Karpas-422 (cell line): ENCODE measurements at regions not wholly inside any gene's neighbourhood (a gene's known extent, or its start where the extent isn't known, plus 50 kb on each side); places are given as distances from the start of the nearest gene placed in this dataset.
"Not testable (repeated sequence)": the region's sequence is repeated elsewhere in the genome, so short reads cannot be mapped to it uniquely, and the experiment has no call there.

Source experiments
- DNase-seq: peaks from one replicate; pipeline ENCODE4 v3.0.0-alpha.2; 2015
- H2AFZ ChIP-seq: fragments of 200-600 bp; sonication (generic); 2 replicates; pipeline ENCODE4 v1.6.1; 2014; ENCODE audit warnings: antibody characterized with exemption, low read length, mixed read lengths
- H3K27ac ChIP-seq: fragments of 200-600 bp; sonication (generic); 2 replicates; pipeline ENCODE4 v1.5.1; 2014; ENCODE audit warnings: mild to moderate bottlenecking, low read length, moderate library complexity
- H3K27me3 ChIP-seq: fragments of 200-600 bp; sonication (generic); 2 replicates; pipeline ENCODE4 v1.6.1; 2014; ENCODE audit warnings: low read length, mixed read lengths
- H3K36me3 ChIP-seq: fragments of 200-600 bp; sonication (generic); 2 replicates; pipeline ENCODE4 v1.6.1; 2014; ENCODE audit warnings: low read length, mixed read lengths; ENCODE audit not compliant: insufficient read depth
- H3K4me1 ChIP-seq: fragments of 200-600 bp; sonication (generic); 2 replicates; pipeline ENCODE4 v1.6.1; 2014; ENCODE audit warnings: mild to moderate bottlenecking, low read length, mixed read lengths
- H3K4me2 ChIP-seq: fragments of 200-600 bp; sonication (generic); 2 replicates; pipeline ENCODE4 v1.6.1; 2014; ENCODE audit warnings: low read length, low read depth, mild to moderate bottlenecking; ENCODE audit not compliant: poor library complexity, severe bottlenecking
- H3K4me3 ChIP-seq: fragments of 200-600 bp; sonication (generic); 2 replicates; pipeline ENCODE4 v1.5.1; 2014; ENCODE audit warnings: mild to moderate bottlenecking, antibody characterized with exemption, low read length, mixed read lengths
- H3K79me2 ChIP-seq: fragments of 200-600 bp; sonication (generic); 2 replicates; pipeline ENCODE4 v1.6.1; 2014; ENCODE audit warnings: mild to moderate bottlenecking, low read length, mixed read lengths
- H3K9ac ChIP-seq: fragments of 200-600 bp; sonication (generic); 2 replicates; pipeline ENCODE4 v1.6.0; 2014; ENCODE audit warnings: low read length
- H3K9me2 ChIP-seq: fragments of 200-600 bp; sonication (generic), shearing (Covaris generic); replicated peaks from 2 replicates; pipeline ENCODE4 v1.6.0; 2014; ENCODE audit warnings: mild to moderate bottlenecking, low read length, moderate library complexity; ENCODE audit not compliant: insufficient read depth
- H3K9me3 ChIP-seq: fragments of 300-700, 200-600 bp; sonication (generic); 2 replicates; pipeline ENCODE4 v1.6.1; 2014; ENCODE audit warnings: low read length, mixed read lengths
- H4K20me1 ChIP-seq: fragments of 200-600 bp; sonication (generic); 2 replicates; pipeline ENCODE4 v1.6.1; 2014; ENCODE audit warnings: mild to moderate bottlenecking, antibody characterized with exemption, low read length, low read depth; ENCODE audit not compliant: insufficient read depth

- H3K4me3 ChIP-seq, DNase-seq, H3K4me1 ChIP-seq, H3K36me3 ChIP-seq, H3K9ac ChIP-seq, H3K9me3 ChIP-seq, H3K27me3 ChIP-seq, H3K79me2 ChIP-seq, H3K9me2 ChIP-seq, H2AFZ ChIP-seq, H3K27ac ChIP-seq, H4K20me1 ChIP-seq, H3K4me2 ChIP-seq: not testable (repeated sequence)
These were observed 121.8 kb downstream of the NPIPB11 start for GRCh38 chr16:29284723-29285122.

DNA sequence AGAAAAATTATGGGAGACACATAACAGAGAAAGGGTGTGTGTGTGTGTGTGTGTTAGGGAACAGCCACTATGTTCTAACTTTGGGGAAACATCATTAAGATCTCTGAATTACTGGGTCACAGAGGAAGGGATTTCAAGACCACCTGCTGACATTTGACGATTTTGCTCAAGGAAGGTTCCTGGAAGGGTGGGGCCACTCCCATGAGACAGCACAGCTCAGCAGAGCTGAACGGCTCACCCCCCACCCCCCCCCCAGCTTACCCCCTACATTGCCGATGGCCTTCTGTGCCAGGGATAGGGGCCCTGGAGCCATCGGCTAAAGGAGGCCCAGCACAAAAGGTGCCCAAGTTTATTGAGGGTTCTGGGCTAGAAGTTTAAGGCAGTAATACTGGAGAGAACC lies 122.4 kb downstream of the NPIPB11 start:
- H3K4me1 ChIP-seq, H3K36me3 ChIP-seq, H3K4me2 ChIP-seq, H3K9me2 ChIP-seq, H3K27me3 ChIP-seq, H3K27ac ChIP-seq, DNase-seq, H3K4me3 ChIP-seq, H3K79me2 ChIP-seq, H3K9me3 ChIP-seq, H4K20me1 ChIP-seq, H2AFZ ChIP-seq, H3K9ac ChIP-seq: not testable (repeated sequence)

- not testable (repeated sequence) for H3K27me3 ChIP-seq, H3K27ac ChIP-seq, H3K36me3 ChIP-seq, H3K4me3 ChIP-seq, DNase-seq, H4K20me1 ChIP-seq, H3K79me2 ChIP-seq, H3K9me3 ChIP-seq, H3K9me2 ChIP-seq, H3K9ac ChIP-seq, H3K4me2 ChIP-seq, H3K4me1 ChIP-seq, H2AFZ ChIP-seq
These were observed 128.2 kb downstream of the NPIPB11 start for GRCh38 chr16:29278097-29278871.

DNA sequence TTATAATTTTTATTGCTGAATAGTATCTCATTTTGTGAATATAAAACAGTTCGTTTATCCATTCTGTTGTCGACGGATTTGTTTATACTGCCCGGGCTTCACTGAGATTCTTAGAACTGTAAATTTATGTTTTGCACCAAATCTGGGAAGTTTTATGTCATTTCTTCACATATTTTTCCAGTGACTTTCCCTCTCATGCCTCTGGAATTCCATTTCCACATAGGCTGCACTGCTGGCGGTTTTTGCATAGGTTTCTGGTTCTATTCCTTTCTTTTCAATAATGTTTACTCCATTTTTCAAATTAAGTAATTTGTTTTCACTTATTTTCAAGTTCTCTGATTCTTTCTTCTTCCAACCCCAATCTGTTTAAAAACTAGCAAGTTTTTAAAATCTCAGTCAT lies 130.1 kb downstream of the NPIPB11 start:
- H3K79me2 ChIP-seq, H3K9me2 ChIP-seq, H3K9ac ChIP-seq, H3K9me3 ChIP-seq, H3K4me1 ChIP-seq, H3K4me3 ChIP-seq, H3K27ac ChIP-seq, H3K36me3 ChIP-seq, H3K4me2 ChIP-seq, DNase-seq, H4K20me1 ChIP-seq, H3K27me3 ChIP-seq, H2AFZ ChIP-seq: not testable (repeated sequence)

DNA sequence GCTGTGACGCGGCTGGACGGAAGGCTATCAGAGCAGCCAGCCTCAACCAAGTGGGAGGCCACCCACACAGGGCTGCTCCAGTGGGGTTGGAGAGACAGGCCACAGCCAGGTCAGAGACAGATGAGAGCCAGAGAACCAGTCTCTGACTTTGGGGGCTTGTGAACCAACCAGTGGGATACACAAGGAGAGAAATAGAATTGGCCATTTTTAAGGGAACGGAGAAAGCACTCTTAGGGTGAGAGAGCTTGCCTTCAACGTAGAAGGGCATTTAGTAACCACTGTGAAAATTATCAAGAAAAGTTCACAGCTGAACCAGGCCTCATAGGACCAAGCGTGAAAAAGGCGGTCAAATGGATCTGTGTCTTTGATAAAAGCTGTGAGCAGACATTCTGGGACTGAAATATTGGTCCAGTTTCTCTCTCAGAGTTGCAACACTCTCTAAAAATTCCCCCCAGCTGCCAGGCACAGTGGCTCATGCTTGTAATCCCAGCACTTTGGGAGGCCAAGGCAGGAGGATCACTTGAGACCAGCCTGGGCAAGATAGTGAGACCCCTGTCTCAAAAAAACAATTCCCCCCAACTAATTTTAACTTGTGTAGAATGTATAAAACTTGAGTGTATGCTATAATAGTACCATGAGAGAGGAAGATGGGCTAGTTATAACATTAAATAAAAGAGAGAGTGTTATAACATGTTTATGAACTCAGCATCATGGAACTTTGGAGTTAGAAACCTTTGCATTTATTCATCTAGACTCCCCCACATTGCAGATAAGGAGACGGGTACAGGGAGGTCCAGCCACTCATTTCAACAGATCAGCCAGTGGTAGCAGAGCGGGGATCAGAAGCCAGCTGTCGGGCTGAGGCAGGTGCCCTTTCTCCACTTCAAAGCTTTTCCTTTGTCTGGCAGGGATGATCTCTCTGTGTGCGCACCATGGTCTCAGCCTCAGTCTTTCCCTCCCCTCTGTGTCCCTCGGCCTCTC lies 132.2 kb downstream of the NPIPB11 start:
- not testable (repeated sequence) for H3K27me3 ChIP-seq, DNase-seq, H2AFZ ChIP-seq, H3K4me3 ChIP-seq, H4K20me1 ChIP-seq, H3K27ac ChIP-seq, H3K9me2 ChIP-seq, H3K36me3 ChIP-seq, H3K4me2 ChIP-seq, H3K9me3 ChIP-seq, H3K9ac ChIP-seq, H3K4me1 ChIP-seq, H3K79me2 ChIP-seq

DNA sequence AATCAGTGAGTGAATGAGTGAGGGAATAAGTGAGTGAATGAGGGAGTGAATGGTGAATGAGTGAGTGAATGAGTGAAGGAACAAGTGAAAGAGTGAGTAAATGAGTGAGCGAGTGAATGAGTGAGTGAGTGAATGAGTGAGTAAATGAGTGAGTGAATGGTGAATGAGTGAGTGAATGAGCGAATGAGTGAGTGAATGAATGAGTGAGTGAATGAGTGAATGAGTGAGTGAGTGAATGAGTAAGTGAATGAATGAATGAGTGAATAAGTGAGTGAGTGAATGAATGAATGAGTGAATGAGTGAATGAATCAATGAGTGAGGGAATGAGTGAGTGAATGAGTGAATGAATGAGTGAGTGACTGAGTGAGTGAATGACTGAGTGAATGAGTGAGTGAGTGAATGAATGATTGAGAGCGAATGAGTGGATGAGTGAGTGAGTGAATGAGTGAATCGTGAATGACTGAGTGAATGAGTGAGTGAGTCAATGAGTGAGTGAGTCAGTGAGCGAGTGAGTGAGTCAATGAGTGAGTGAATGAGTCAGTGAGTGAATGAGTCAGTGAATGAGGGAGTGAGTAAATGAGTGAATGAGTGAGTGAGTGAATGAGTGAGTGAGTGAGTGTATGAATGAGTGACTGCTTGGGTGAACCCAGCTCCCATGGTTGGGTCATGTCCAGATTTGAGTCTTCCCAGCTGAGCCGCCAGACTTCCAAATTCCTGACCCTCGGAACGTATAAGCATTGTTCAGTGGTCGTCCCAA lies 133.0 kb downstream of the NPIPB11 start:
- DNase-seq, H3K4me3 ChIP-seq, H3K27ac ChIP-seq, H3K4me1 ChIP-seq, H3K27me3 ChIP-seq, H3K9me3 ChIP-seq, H4K20me1 ChIP-seq, H3K9me2 ChIP-seq, H3K36me3 ChIP-seq, H3K4me2 ChIP-seq, H3K9ac ChIP-seq, H2AFZ ChIP-seq, H3K79me2 ChIP-seq: not testable (repeated sequence)

GRCh38 chr16:29271721-29272675 lies 134.5 kb downstream of the NPIPB11 start:
- not testable (repeated sequence) for H3K27ac ChIP-seq, H4K20me1 ChIP-seq, H3K9ac ChIP-seq, H3K9me3 ChIP-seq, H3K27me3 ChIP-seq, DNase-seq, H3K79me2 ChIP-seq, H3K4me3 ChIP-seq, H3K4me2 ChIP-seq, H3K9me2 ChIP-seq, H3K36me3 ChIP-seq, H3K4me1 ChIP-seq, H2AFZ ChIP-seq
